ENCODE measurements at regions not wholly inside any gene's neighbourhood (a gene's known extent, or its start where the extent isn't known, plus 50 kb on each side); places are given as distances from the start of the nearest gene placed in this dataset.

GRCh38 chr5:110179321-110179720 is 489.6 kb downstream of the MAN2A1 start:
- TF ChIP-seq EP300 (IDR thresholded peaks at IDR 0.05), result no peak
- no peak for TF ChIP-seq CTCF (IDR thresholded peaks at IDR 0.05)
- no peak for TF ChIP-seq POLR2AphosphoS5 (IDR thresholded peaks at IDR 0.05)
